ENCODE measurements at regions not wholly inside any gene's neighbourhood (a gene's known extent, or its start where the extent isn't known, plus 50 kb on each side); places are given as distances from the start of the nearest gene placed in this dataset.

- Histone ChIP-seq H3K4me1 (no peaks in the 10 kb centered on the region), H3K4me3 (no peak overlapping the region), H3K36me3 (no peaks in the 10 kb centered on the region), H3K27me3 (ENCODE audit: low read depth) (no peaks in the 10 kb centered on the region), H3K27ac (no peak overlapping the region), H3K9me3 (no peaks in the 10 kb centered on the region)
- DNase-seq (no peak), ATAC-seq (no peak)
- TF ChIP-seq, protein P1, sequence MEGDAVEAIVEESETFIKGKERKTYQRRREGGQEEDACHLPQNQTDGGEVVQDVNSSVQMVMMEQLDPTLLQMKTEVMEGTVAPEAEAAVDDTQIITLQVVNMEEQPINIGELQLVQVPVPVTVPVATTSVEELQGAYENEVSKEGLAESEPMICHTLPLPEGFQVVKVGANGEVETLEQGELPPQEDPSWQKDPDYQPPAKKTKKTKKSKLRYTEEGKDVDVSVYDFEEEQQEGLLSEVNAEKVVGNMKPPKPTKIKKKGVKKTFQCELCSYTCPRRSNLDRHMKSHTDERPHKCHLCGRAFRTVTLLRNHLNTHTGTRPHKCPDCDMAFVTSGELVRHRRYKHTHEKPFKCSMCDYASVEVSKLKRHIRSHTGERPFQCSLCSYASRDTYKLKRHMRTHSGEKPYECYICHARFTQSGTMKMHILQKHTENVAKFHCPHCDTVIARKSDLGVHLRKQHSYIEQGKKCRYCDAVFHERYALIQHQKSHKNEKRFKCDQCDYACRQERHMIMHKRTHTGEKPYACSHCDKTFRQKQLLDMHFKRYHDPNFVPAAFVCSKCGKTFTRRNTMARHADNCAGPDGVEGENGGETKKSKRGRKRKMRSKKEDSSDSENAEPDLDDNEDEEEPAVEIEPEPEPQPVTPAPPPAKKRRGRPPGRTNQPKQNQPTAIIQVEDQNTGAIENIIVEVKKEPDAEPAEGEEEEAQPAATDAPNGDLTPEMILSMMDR (IDR thresholded peaks at IDR 0.05), result no peak
- intact Hi-C loops (cut with DNase I), result no loop called here
Measured at GRCh38 chr1:88134983-88135921, 548.8 kb upstream of the PKN2 start.

DNA sequence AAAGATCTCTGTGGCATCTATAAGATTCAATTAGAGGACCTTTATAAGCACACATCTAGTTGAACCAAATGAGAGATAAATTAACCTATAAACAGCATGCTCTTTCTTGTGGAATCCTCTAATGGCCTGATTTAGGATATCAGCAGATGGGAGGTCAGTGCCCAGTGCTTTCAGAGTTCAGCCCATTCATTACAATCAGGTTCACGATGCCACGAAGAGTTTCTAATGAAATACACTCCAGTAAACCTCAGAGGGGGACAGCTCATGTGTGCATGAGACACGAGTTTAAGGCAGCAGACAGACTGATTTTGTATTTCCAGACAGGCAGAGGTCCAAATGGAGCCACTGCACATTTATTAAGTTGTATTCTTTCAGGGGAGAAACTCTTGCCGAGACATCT, 544.4 kb upstream of the PKN2 start:
- intact Hi-C loops (cut with DNase I), result no loop called here
- Histone ChIP-seq H3K4me1 (no peaks in the 10 kb centered on the region), H3K4me3 (no peak overlapping the region), H3K36me3 (no peaks in the 10 kb centered on the region), H3K27me3 (ENCODE audit: low read depth) (no peaks in the 10 kb centered on the region), H3K9me3 (no peaks in the 10 kb centered on the region), H3K27ac (no peak overlapping the region)
- DNase-seq (no peak), ATAC-seq (no peak)
- TF ChIP-seq, protein P1 (IDR thresholded peaks at IDR 0.05), result no peak

- Histone ChIP-seq H3K36me3 (no peaks in the 10 kb centered on the region), H3K27me3 (ENCODE audit: low read depth) (no peaks in the 10 kb centered on the region), H3K9me3 (no peaks in the 10 kb centered on the region), H3K27ac (no peak overlapping the region), H3K4me3 (no peak overlapping the region), H3K4me1 (no peaks in the 10 kb centered on the region)
- ATAC-seq, result no peak
- no peak for DNase-seq
- TF ChIP-seq, protein P1 (IDR thresholded peaks at IDR 0.05), result no peak
- intact Hi-C loops (cut with DNase I), result no loop called here
Measured at GRCh38 chr1:88140325-88140724, 543.7 kb upstream of the PKN2 start.

DNA sequence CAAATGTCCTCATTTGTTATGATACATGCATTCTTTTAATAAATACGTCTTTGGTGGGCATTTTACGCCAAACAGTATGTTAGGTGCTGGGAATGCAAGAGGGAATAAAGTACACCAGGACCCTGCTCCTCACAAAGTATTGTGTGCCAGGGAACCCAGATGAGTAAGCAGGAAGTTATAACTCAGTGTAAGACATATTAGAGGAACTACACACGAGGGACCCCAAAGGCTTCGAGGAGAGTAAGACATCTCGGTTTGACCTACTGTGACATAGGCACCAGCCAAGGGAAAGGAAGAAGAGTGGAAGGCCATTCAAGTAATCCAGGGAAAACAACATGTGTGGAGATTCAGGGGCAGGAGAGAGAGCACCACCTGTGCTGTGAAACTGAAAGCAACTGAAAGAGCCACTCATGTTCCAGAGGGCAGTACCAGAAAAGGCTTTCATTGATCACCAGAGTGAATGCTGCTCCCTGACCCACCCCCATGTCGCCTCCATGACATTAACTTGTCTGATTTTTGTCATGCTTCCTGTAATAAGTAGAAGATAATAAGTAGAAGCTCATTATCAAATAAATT, 542.5 kb upstream of the PKN2 start:
- no peak for ATAC-seq
- DNase-seq, result no peak
- H3K4me3 ChIP-seq, result no peak overlapping the region
- intact Hi-C loops (cut with DNase I), result no loop called here
- no peak overlapping the region for H3K27ac ChIP-seq
- H3K9me3 ChIP-seq, result no peaks in the 10 kb centered on the region
- no peaks in the 10 kb centered on the region for H3K27me3 ChIP-seq (ENCODE audit: low read depth)
- no peaks in the 10 kb centered on the region for H3K36me3 ChIP-seq
- no peaks in the 10 kb centered on the region for H3K4me1 ChIP-seq
- TF ChIP-seq, protein P1 (IDR thresholded peaks at IDR 0.05), result no peak

GRCh38 chr1:88145752-88146151, 538.3 kb upstream of the PKN2 start:
- Histone ChIP-seq H3K4me1 (no peaks in the 10 kb centered on the region), H3K4me3 (no peak overlapping the region), H3K27me3 (ENCODE audit: low read depth) (no peaks in the 10 kb centered on the region), H3K27ac (no peak overlapping the region), H3K36me3 (no peaks in the 10 kb centered on the region), H3K9me3 (no peaks in the 10 kb centered on the region)
- ATAC-seq, result no peak
- TF ChIP-seq, protein P1 (IDR thresholded peaks at IDR 0.05), result no peak
- intact Hi-C loops (cut with DNase I), result no loop called here
- no peak for DNase-seq
